HEK293 (cell line): ENCODE measurements at regions not wholly inside any gene's neighbourhood (a gene's known extent, or its start where the extent isn't known, plus 50 kb on each side); places are given as distances from the start of the nearest gene placed in this dataset.

Experiments
- BCL11B ChIP-seq: fragments of 450-650 bp; formaldehyde crosslinking; IDR thresholded peaks from 2 replicates; pipeline ENCODE4 v1.5.1; 2016; ENCODE audit warnings: low read depth, missing biosample characterization, missing genetic modification characterization
- CTCF ChIP-seq: fragments of 450-650 bp; formaldehyde crosslinking; IDR thresholded peaks from 2 replicates; pipeline ENCODE4 v1.5.1; 2016; ENCODE audit warnings: missing biosample characterization, missing genetic modification characterization
- ZBTB1 ChIP-seq: fragments of 450-650 bp; formaldehyde crosslinking; IDR thresholded peaks from 2 replicates; pipeline ENCODE4 v1.5.1; 2016; ENCODE audit warnings: missing biosample characterization, missing genetic modification characterization
- ZBTB48 ChIP-seq: fragments of 450-650 bp; formaldehyde crosslinking; IDR thresholded peaks from 2 replicates; pipeline ENCODE4 v1.5.1; 2016; ENCODE audit warnings: missing biosample characterization, missing genetic modification characterization
- ZNF280C ChIP-seq: fragments of 450-650 bp; formaldehyde crosslinking; IDR thresholded peaks from 2 replicates; pipeline ENCODE4 v1.5.1; 2016; ENCODE audit warnings: missing biosample characterization, missing genetic modification characterization
- ZNF670 ChIP-seq: fragments of 450-650 bp; formaldehyde crosslinking; IDR thresholded peaks from 2 replicates; pipeline ENCODE4 v1.5.1; 2016; ENCODE audit warnings: missing biosample characterization, missing genetic modification characterization, low read depth
- ZSCAN16 ChIP-seq: fragments of 450-650 bp; formaldehyde crosslinking; IDR thresholded peaks from 2 replicates; pipeline ENCODE4 v1.5.1; 2016; ENCODE audit warnings: missing biosample characterization, missing genetic modification characterization

- no peak for TF ChIP-seq ZBTB1 (tag by site-specific recombination)
- no peak for TF ChIP-seq CTCF
- no peak for TF ChIP-seq BCL11B (tag by site-specific recombination)
- TF ChIP-seq ZBTB48 (tag by site-specific recombination), result no peak
- TF ChIP-seq ZSCAN16 (tag by site-specific recombination), result no peak
- TF ChIP-seq ZNF280C (tag by site-specific recombination), result no peak
- TF ChIP-seq ZNF670 (tag by site-specific recombination), result no peak
Measured at GRCh38 chr18:77597726-77598125, 348.1 kb downstream of the GALR1 start.
